Chondrocyte (in vitro differentiated cells): ENCODE measurements at regions not wholly inside any gene's neighbourhood (a gene's known extent, or its start where the extent isn't known, plus 50 kb on each side); places are given as distances from the start of the nearest gene placed in this dataset.
A peak's percentile ranks its signal among the peaks of the same experiment; 100 is the strongest.
"Not testable (repeated sequence)": the region's sequence is repeated elsewhere in the genome, so short reads cannot be mapped to it uniquely, and the experiment has no call there.

Experiments used
- DNase-seq: peaks from one replicate; pipeline ENCODE4 v3.0.0; 2021; ENCODE audit warnings: mixed read lengths, low spot score
- H3K27ac Mint-ChIP-seq: one replicate; pipeline ENCODE4 v1.8.0; 2021; ENCODE audit warnings: mild to moderate bottlenecking, moderate library complexity, mixed read lengths; ENCODE audit not compliant: unreplicated experiment
- H3K27me3 Mint-ChIP-seq: 2 replicates; pipeline ENCODE4 v1.8.0; 2021; ENCODE audit warnings: low read depth, mixed read lengths
- H3K36me3 Mint-ChIP-seq: 2 replicates; pipeline ENCODE4 v1.8.0; 2021; ENCODE audit warnings: low read depth, mixed read lengths
- H3K4me1 Mint-ChIP-seq: 2 replicates; pipeline ENCODE4 v1.8.0; 2021; ENCODE audit warnings: low read depth, mild to moderate bottlenecking, mixed read lengths
- H3K4me3 Mint-ChIP-seq: one replicate; pipeline ENCODE4 v1.8.0; 2021; ENCODE audit warnings: mild to moderate bottlenecking, moderate library complexity, mixed read lengths; ENCODE audit not compliant: unreplicated experiment
- H3K9me3 Mint-ChIP-seq: 2 replicates; pipeline ENCODE4 v1.8.0; 2021; ENCODE audit warnings: low read depth, mixed read lengths

DNA sequence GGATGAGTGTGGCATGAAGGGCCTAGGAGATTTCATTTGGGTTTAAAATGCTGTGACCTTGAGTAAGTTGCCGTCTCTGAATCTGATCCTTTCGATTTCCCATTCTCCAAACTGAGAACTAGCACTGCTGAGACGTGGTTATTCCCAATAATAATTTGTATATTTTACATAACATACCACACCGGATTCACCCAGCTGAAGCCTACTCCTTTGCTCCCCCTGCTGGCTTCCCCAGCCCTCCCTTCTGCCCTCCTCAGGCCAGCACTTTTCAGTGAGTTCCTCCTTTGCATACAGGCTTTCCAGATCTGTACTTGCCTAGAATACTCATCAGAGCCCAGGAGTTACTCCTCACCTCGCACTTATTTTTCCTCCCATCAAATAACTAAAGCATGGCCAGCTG, 255.1 kb downstream of the OR4F29 start:
- not testable (repeated sequence) for H3K4me3 Mint-ChIP-seq, DNase-seq, H3K27me3 Mint-ChIP-seq, H3K27ac Mint-ChIP-seq, H3K9me3 Mint-ChIP-seq, H3K36me3 Mint-ChIP-seq, H3K4me1 Mint-ChIP-seq

- H3K4me3 Mint-ChIP-seq, H3K27me3 Mint-ChIP-seq, H3K27ac Mint-ChIP-seq, H3K9me3 Mint-ChIP-seq, H3K4me1 Mint-ChIP-seq, H3K36me3 Mint-ChIP-seq: not testable (repeated sequence)
- peak; percentile 86 for DNase-seq
Observed at GRCh38 chr1:191296-192049, 260.0 kb downstream of the OR4F29 start.

- H3K36me3 Mint-ChIP-seq, H3K27ac Mint-ChIP-seq, H3K27me3 Mint-ChIP-seq, H3K4me1 Mint-ChIP-seq, H3K4me3 Mint-ChIP-seq, H3K9me3 Mint-ChIP-seq: not testable (repeated sequence)
- DNase-seq = peak; percentile 9
Observed at GRCh38 chr1:190678-191077, 260.8 kb downstream of the OR4F29 start.

DNA sequence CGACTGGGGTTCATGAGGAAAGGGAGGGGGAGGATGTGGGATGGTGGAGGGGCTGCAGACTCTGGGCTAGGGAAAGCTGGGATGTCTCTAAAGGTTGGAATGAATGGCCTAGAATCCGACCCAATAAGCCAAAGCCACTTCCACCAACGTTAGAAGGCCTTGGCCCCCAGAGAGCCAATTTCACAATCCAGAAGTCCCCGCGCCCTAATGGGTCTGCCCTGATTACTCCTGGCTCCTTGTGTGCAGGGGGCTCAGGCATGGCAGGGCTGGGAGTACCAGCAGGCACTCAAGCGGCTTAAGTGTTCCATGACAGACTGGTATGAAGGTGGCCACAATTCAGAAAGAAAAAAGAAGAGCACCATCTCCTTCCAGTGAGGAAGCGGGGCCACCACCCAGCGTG, 261.6 kb downstream of the OR4F29 start:
- H3K36me3 Mint-ChIP-seq, H3K27me3 Mint-ChIP-seq, H3K27ac Mint-ChIP-seq, H3K4me3 Mint-ChIP-seq, H3K9me3 Mint-ChIP-seq, H3K4me1 Mint-ChIP-seq: not testable (repeated sequence)
- DNase-seq = peak; percentile 75

DNA sequence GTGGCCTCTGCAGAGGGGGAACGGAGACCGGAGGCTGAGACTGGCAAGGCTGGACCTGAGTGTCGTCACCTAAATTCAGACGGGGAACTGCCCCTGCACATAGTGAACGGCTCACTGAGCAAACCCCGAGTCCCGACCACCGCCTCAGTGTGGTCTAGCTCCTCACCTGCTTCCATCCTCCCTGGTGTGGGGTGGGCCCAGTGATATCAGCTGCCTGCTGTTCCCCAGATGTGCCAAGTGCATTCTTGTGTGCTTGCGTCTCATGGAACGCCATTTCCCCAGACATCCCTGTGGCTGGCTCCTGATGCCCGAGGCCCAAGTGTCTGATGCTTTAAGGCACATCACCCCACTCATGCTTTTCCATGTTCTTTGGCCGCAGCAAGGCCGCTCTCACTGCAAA, 262.2 kb downstream of the OR4F29 start:
- H3K9me3 Mint-ChIP-seq, H3K27me3 Mint-ChIP-seq, H3K4me1 Mint-ChIP-seq, H3K36me3 Mint-ChIP-seq, H3K4me3 Mint-ChIP-seq, H3K27ac Mint-ChIP-seq: not testable (repeated sequence)
- peak; percentile 73 for DNase-seq

- H3K9me3 Mint-ChIP-seq, H3K27ac Mint-ChIP-seq, H3K4me1 Mint-ChIP-seq, H3K36me3 Mint-ChIP-seq, H3K27me3 Mint-ChIP-seq, H3K4me3 Mint-ChIP-seq: not testable (repeated sequence)
- DNase-seq = peak; percentile 47
Observed at GRCh38 chr1:187298-187697, 264.2 kb downstream of the OR4F29 start.

DNA sequence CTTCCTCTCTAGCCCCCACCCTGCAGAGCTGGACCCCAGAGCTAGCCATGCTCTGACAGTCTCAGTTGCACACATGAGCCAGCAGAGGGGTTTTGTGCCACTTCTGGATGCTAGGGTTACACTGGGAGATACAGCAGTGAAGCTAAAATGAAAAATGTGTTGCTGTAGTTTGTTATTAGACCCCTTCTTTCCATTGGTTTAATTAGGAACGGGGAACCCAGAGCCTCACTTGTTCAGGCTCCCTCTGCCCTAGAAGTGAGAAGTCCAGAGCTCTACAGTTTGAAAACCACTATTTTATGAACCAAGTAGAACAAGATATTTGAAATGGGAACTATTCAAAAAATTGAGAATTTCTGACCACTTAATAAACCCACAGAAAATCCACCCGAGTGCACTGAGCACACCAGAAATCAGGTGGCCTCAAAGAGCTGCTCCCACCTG, 264.8 kb downstream of the OR4F29 start:
- not testable (repeated sequence) for H3K36me3 Mint-ChIP-seq, H3K27me3 Mint-ChIP-seq, H3K4me3 Mint-ChIP-seq, H3K27ac Mint-ChIP-seq, H3K4me1 Mint-ChIP-seq, H3K9me3 Mint-ChIP-seq
- DNase-seq = peak; percentile 41

GRCh38 chr1:186223-186622, 265.3 kb downstream of the OR4F29 start:
- not testable (repeated sequence) for H3K27ac Mint-ChIP-seq, H3K36me3 Mint-ChIP-seq, H3K27me3 Mint-ChIP-seq, H3K4me1 Mint-ChIP-seq, H3K9me3 Mint-ChIP-seq, H3K4me3 Mint-ChIP-seq
- DNase-seq = peak; percentile 61

- not testable (repeated sequence) for H3K27ac Mint-ChIP-seq, H3K4me3 Mint-ChIP-seq, H3K9me3 Mint-ChIP-seq, H3K27me3 Mint-ChIP-seq, H3K4me1 Mint-ChIP-seq, H3K36me3 Mint-ChIP-seq
- peak; percentile 70 for DNase-seq
Observed at GRCh38 chr1:185526-185925, 266.0 kb downstream of the OR4F29 start.

- H3K36me3 Mint-ChIP-seq, H3K9me3 Mint-ChIP-seq, H3K4me1 Mint-ChIP-seq, H3K4me3 Mint-ChIP-seq, H3K27me3 Mint-ChIP-seq: not testable (repeated sequence)
- peak; percentile 62 for DNase-seq
- peak overlapping the region; percentile 15 for H3K27ac Mint-ChIP-seq
Observed at GRCh38 chr1:184336-184686, 267.2 kb downstream of the OR4F29 start.

DNA sequence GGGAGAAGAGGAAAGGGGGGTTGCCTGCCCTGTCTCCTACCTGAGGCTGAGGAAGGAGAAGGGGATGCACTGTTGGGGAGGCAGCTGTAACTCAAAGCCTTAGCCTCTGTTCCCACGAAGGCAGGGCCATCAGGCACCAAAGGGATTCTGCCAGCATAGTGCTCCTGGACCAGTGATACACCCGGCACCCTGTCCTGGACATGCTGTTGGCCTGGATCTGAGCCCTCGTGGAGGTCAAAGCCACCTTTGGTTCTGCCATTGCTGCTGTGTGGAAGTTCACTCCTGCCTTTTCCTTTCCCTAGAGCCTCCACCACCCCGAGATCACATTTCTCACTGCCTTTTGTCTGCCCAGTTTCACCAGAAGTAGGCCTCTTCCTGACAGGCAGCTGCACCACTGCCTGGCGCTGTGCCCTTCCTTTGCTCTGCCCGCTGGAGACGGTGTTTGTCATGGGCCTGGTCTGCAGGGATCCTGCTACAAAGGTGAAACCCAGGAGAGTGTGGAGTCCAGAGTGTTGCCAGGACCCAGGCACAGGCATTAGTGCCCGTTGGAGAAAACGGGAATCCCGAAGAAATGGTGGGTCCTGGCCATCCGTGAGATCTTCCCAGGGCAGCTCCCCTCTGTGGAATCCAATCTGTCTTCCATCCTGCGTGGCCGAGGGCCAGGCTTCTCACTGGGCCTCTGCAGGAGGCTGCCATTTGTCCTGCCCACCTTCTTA, 267.7 kb downstream of the OR4F29 start:
- DNase-seq = peak; percentile 83

GRCh38 chr1:183081-183480, 268.4 kb downstream of the OR4F29 start:
- H3K9me3 Mint-ChIP-seq, H3K36me3 Mint-ChIP-seq, H3K4me3 Mint-ChIP-seq, H3K27me3 Mint-ChIP-seq, H3K4me1 Mint-ChIP-seq, H3K27ac Mint-ChIP-seq: not testable (repeated sequence)
- peak; percentile 91 for DNase-seq

More for the DNA sequence above, 267.7 kb downstream of the OR4F29 start:
- H3K27ac Mint-ChIP-seq, H3K4me3 Mint-ChIP-seq, H3K36me3 Mint-ChIP-seq, H3K27me3 Mint-ChIP-seq, H3K4me1 Mint-ChIP-seq, H3K9me3 Mint-ChIP-seq: not testable (repeated sequence)

DNA sequence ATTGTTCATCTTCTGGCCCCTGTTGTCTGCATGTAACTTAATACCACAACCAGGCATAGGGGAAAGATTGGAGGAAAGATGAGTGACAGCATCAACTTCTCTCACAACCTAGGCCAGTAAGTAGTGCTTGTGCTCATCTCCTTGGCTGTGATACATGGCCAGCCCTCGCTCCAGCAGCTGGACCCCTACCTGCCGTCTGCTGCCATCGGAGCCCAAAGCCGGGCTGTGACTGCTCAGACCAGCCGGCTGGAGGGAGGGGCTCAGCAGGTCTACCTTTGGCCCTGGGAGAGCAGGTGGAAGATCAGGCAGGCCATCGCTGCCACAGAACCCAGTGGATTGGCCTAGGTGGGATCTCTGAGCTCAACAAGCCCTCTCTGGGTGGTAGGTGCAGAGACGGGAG, 268.8 kb downstream of the OR4F29 start:
- not testable (repeated sequence) for H3K9me3 Mint-ChIP-seq, H3K4me1 Mint-ChIP-seq, H3K36me3 Mint-ChIP-seq, H3K4me3 Mint-ChIP-seq, H3K27me3 Mint-ChIP-seq, H3K27ac Mint-ChIP-seq
- peak; percentile 19 for DNase-seq
